SK-N-SH (cell line): ENCODE measurements at regions not wholly inside any gene's neighbourhood (a gene's known extent, or its start where the extent isn't known, plus 50 kb on each side); places are given as distances from the start of the nearest gene placed in this dataset.

Experiments used
- CTCF ChIA-PET: fragments of 300-600, 350-600 bp; formaldehyde crosslinking; extraction: SDS; loops from one replicate; lab custom pipeline; 2021; lab: Yijun Ruan, JAX
- POLR2A ChIA-PET: fragments of 350-600 bp; sonication (Branson Sonifier 250); formaldehyde crosslinking; extraction: SDS; loops from one replicate; lab custom pipeline; 2020; ENCODE audit warnings: antibody characterized with exemption, inconsistent platforms; lab: Yijun Ruan, JAX
- DNase-seq: peaks from one replicate; pipeline ENCODE4 v3.0.0; 2012
- H2AFZ ChIP-seq: fragments of 200-600 bp; sonication (generic); 2 replicates; pipeline ENCODE4 v1.8.1; 2016; ENCODE audit warnings: antibody characterized with exemption, mild to moderate bottlenecking, low read depth
- H3F3A ChIP-seq: fragments of 200-600 bp; sonication (generic); replicated peaks from 2 replicates; pipeline ENCODE3; 2016; ENCODE audit warnings: antibody characterized with exemption, mild to moderate bottlenecking; ENCODE audit not compliant: insufficient read depth
- H3K27ac ChIP-seq, 2 experiments: fragments of 200-500 bp in 1 of 2; fragments of 200-600 bp in 1 of 2; sonication (Bioruptor generic) in 1 of 2; sonication (generic), shearing (Covaris generic) in 1 of 2; 2 replicates each; pipeline versions ENCODE4 v1.5.1 to v1.6.1; 2014 to 2016; ENCODE audit warnings: low read depth in 2 of 2, inconsistent platforms in 1 of 2, low read length in 1 of 2, mild to moderate bottlenecking in 1 of 2, mixed read lengths in 1 of 2
- H3K27me3 ChIP-seq: fragments of 200-600 bp; sonication (generic), shearing (Covaris generic); 2 replicates; pipeline ENCODE4 v1.6.1; 2016; ENCODE audit warnings: mixed run types; ENCODE audit not compliant: insufficient read depth
- H3K36me3 ChIP-seq, 2 experiments: fragments of 200-500 bp in 1 of 2; fragments of 200-600 bp in 1 of 2; sonication (Bioruptor generic) in 1 of 2; sonication (generic) in 1 of 2; replicated peaks in 1 of 2; 2 replicates each; pipeline versions ENCODE3 to v1.5.1; 2014 to 2016; ENCODE audit warnings: low read length in 1 of 2, mild to moderate bottlenecking in 1 of 2; ENCODE audit not compliant: insufficient read depth in 2 of 2, control insufficient read depth in 1 of 2
- H3K4me1 ChIP-seq, 2 experiments: fragments of 200-500 bp in 1 of 2; fragments of 200-600 bp in 1 of 2; sonication (Bioruptor generic) in 1 of 2; sonication (generic), shearing (Covaris generic) in 1 of 2; 2 replicates each; pipeline versions ENCODE4 v1.5.1 to v1.6.1; 2014 to 2016; ENCODE audit warnings: low read depth in 1 of 2, low read length in 1 of 2, mixed run types in 1 of 2; ENCODE audit not compliant: insufficient read depth in 2 of 2, control insufficient read depth in 1 of 2
- H3K4me2 ChIP-seq: fragments of 200-600 bp; sonication (generic), shearing (Covaris generic); 2 replicates; pipeline ENCODE4 v1.6.1; 2017; ENCODE audit warnings: mixed run types
- H3K4me3 ChIP-seq, 2 experiments: fragments of 200-500 bp in 1 of 2; fragments of 200-600 bp in 1 of 2; sonication (Bioruptor generic) in 1 of 2; sonication (generic), shearing (Covaris generic) in 1 of 2; 2 replicates each; pipeline versions ENCODE4 v1.5.1 to v1.8.1; 2014 to 2016; ENCODE audit warnings: low read depth in 2 of 2, inconsistent platforms in 1 of 2, low read length in 1 of 2, mild to moderate bottlenecking in 1 of 2, mixed read lengths in 1 of 2, moderate library complexity in 1 of 2
- H3K79me2 ChIP-seq: fragments of 200-600 bp; sonication (generic); 2 replicates; pipeline ENCODE4 v1.8.1; 2017; ENCODE audit warnings: mild to moderate bottlenecking; ENCODE audit not compliant: insufficient read depth
- H3K9ac ChIP-seq: fragments of 200-600 bp; sonication (generic); 2 replicates; pipeline ENCODE4 v1.6.1; 2017; ENCODE audit warnings: mixed run types
- H3K9me2 ChIP-seq: fragments of 200-600 bp; sonication (generic); 2 replicates; pipeline ENCODE4 v1.6.1; 2017; ENCODE audit warnings: mixed run types
- H3K9me3 ChIP-seq: fragments of 200-600 bp; sonication (generic); 2 replicates; pipeline ENCODE4 v1.6.1; 2017; ENCODE audit warnings: mixed run types, mild to moderate bottlenecking, moderate library complexity
- H4K20me1 ChIP-seq: fragments of 200-600 bp; sonication (generic); 2 replicates; pipeline ENCODE4 v1.6.1; 2017; ENCODE audit warnings: mild to moderate bottlenecking, mixed run types; ENCODE audit not compliant: insufficient read depth
- EP300 ChIP-seq, 2 experiments: IDR thresholded peaks; 2 replicates each; pipeline versions ENCODE4 v1.4.0 to v1.6.1; 2012; ENCODE audit warnings: borderline replicate concordance in 1 of 2, low read depth in 1 of 2, low read length in 1 of 2
- FOSL2 ChIP-seq: IDR thresholded peaks from 2 replicates; pipeline ENCODE4 v1.4.0; 2012; ENCODE audit warnings: low read depth, mild to moderate bottlenecking, moderate library complexity, borderline replicate concordance
- FOXJ3 ChIP-seq: sonication (generic); formaldehyde crosslinking; IDR thresholded peaks from 2 replicates; pipeline ENCODE4 v1.5.1; 2020; ENCODE audit warnings: mild to moderate bottlenecking, missing genetic modification reagents
- FOXM1 ChIP-seq: IDR thresholded peaks from 2 replicates; pipeline ENCODE4 v1.4.0; 2012; ENCODE audit warnings: low read depth, mild to moderate bottlenecking
- IRF3 ChIP-seq: fragments of 150-350 bp; IDR thresholded peaks from 2 replicates; pipeline ENCODE4 v1.6.1; 2016; ENCODE audit warnings: mild to moderate bottlenecking, low read depth, low read length
- JUND ChIP-seq: IDR thresholded peaks from 2 replicates; pipeline ENCODE4 v1.4.0; 2012
- MEF2A ChIP-seq: IDR thresholded peaks from 2 replicates; pipeline ENCODE4 v1.4.0; 2012; ENCODE audit warnings: low read depth, borderline replicate concordance
- MXI1 ChIP-seq: IDR thresholded peaks from 2 replicates; pipeline ENCODE4 v1.6.1; 2012; ENCODE audit warnings: mild to moderate bottlenecking, low read depth, low read length, improper control_type of control experiment
- POLR2AphosphoS5 ChIP-seq: IDR thresholded peaks from 2 replicates; pipeline ENCODE4 v1.6.1; 2012; ENCODE audit warnings: low read depth, low read length
- RCOR1 ChIP-seq: fragments of 150-350 bp; IDR thresholded peaks from 2 replicates; pipeline ENCODE4 v1.6.1; 2017; ENCODE audit warnings: antibody characterized with exemption, low read length
- REST ChIP-seq: IDR thresholded peaks from 2 replicates; pipeline ENCODE4 v1.6.1; 2012; ENCODE audit warnings: mild to moderate bottlenecking, low read depth, low read length, moderate library complexity
- RFX5 ChIP-seq: IDR thresholded peaks from 2 replicates; pipeline ENCODE4 v1.6.1; 2012; ENCODE audit warnings: mild to moderate bottlenecking, improper control_type of control experiment, low read length
- TCF12 ChIP-seq: IDR thresholded peaks from 2 replicates; pipeline ENCODE4 v1.4.0; 2012
- USF1 ChIP-seq: IDR thresholded peaks from 2 replicates; pipeline ENCODE4 v1.4.0; 2012; ENCODE audit warnings: low read depth, borderline replicate concordance
- ZBTB33 ChIP-seq: IDR thresholded peaks from 2 replicates; pipeline ENCODE4 v1.4.0; 2012; ENCODE audit warnings: low read depth, borderline replicate concordance
- WGBS: methylation state at CpG from one replicate; pipeline ENCODE4 v1.1.6; 2017; ENCODE audit warnings: low lambda C conversion rate; 5-methylcytosine and 5-hydroxymethylcytosine counted together
- TF ChIP-seq, protein P1 (sequence below): fragments of 200-600 bp; sonication (generic); IDR thresholded peaks from 2 replicates; pipeline ENCODE4 v1.6.1; 2017; ENCODE audit warnings: antibody characterized with exemption, mild to moderate bottlenecking, moderate library complexity

DNA sequence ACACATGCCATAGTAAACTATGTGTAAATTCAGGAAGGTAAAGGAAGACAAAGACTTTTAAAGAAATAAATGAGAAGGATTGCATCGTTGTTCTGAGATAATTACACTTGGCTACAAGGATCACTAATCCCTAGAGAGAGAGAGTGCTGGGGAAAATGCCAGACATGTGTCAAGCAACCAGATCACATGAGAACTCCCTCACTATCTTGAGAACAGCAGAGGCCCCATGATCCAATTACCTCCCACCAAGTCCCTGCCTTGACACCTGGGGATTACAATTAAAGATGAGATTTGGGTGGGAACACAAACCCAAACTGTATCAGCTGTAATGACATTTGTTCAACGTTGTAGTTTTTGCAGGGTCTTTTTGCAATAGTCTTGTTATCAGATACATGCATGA, 1600.9 kb upstream of the MIR17HG start:
- Histone ChIP-seq H3K4me1 (no peaks in the 10 kb centered on the region), H3K27me3 (no peaks in the 10 kb centered on the region), H3K9ac (no peak overlapping the region), H3K9me2 (no peaks in the 10 kb centered on the region), H3K27ac (no peak overlapping the region)
- TF ChIP-seq, protein P1, sequence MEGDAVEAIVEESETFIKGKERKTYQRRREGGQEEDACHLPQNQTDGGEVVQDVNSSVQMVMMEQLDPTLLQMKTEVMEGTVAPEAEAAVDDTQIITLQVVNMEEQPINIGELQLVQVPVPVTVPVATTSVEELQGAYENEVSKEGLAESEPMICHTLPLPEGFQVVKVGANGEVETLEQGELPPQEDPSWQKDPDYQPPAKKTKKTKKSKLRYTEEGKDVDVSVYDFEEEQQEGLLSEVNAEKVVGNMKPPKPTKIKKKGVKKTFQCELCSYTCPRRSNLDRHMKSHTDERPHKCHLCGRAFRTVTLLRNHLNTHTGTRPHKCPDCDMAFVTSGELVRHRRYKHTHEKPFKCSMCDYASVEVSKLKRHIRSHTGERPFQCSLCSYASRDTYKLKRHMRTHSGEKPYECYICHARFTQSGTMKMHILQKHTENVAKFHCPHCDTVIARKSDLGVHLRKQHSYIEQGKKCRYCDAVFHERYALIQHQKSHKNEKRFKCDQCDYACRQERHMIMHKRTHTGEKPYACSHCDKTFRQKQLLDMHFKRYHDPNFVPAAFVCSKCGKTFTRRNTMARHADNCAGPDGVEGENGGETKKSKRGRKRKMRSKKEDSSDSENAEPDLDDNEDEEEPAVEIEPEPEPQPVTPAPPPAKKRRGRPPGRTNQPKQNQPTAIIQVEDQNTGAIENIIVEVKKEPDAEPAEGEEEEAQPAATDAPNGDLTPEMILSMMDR = no peak
- TF ChIP-seq POLR2AphosphoS5 = no peak
- no peak for TF ChIP-seq MEF2A
- no peak for TF ChIP-seq TCF12
- TF ChIP-seq ZBTB33 = no peak
- no peak for TF ChIP-seq RCOR1
- TF ChIP-seq FOXM1 = no peak
- no peak for TF ChIP-seq EP300 (IDR thresholded peaks at IDR 0.05; ENCODE audit: borderline replicate concordance in 1 of 2, low read depth in 1 of 2, low read length in 1 of 2)
- TF ChIP-seq REST = no peak
- TF ChIP-seq MXI1 = no peak
- TF ChIP-seq FOSL2 = no peak
- no peak for TF ChIP-seq IRF3
- TF ChIP-seq FOXJ3 (CRISPR knock-in tag) = no peak
- TF ChIP-seq USF1 = no peak
- no peak for TF ChIP-seq JUND
- TF ChIP-seq RFX5 = no peak
- TF ChIP-seq, all 33 proteins: peak for 0
- DNase-seq = no peak
- Histone ChIP-seq H3F3A (no peaks in the 10 kb centered on the region), H3K9me3 (no peaks in the 10 kb centered on the region), H4K20me1 (no peaks in the 10 kb centered on the region), H3K36me3 (no peaks in the 10 kb centered on the region), H3K4me2 (no peak overlapping the region), H3K4me3 (no peak overlapping the region), H2AFZ (no peak overlapping the region), H3K79me2 (no peaks in the 10 kb centered on the region)
- POLR2A ChIA-PET = no interaction called here
- 15% methylated on average over 2 of the region's 2 CpGs for WGBS
- CTCF ChIA-PET = no interaction called here
